Fibroblast of the aortic adventitia (primary cell): ENCODE measurements at regions not wholly inside any gene's neighbourhood (a gene's known extent, or its start where the extent isn't known, plus 50 kb on each side); places are given as distances from the start of the nearest gene placed in this dataset.

Experiments
- DNase-seq: peaks from one replicate; pipeline ENCODE4 v3.0.0-alpha.2; 2010; ENCODE audit warnings: low read depth
- H3K4me3 ChIP-seq: 2 replicates; pipeline ENCODE4 v1.5.1; 2011; ENCODE audit warnings: low read depth, mild to moderate bottlenecking, control low read depth, low read length, moderate library complexity
- CTCF ChIP-seq: IDR thresholded peaks from 2 replicates; pipeline ENCODE4 v1.5.1; 2011; ENCODE audit warnings: mild to moderate bottlenecking, low read length, control low read depth, inconsistent platforms; ENCODE audit not compliant: insufficient read depth

DNA sequence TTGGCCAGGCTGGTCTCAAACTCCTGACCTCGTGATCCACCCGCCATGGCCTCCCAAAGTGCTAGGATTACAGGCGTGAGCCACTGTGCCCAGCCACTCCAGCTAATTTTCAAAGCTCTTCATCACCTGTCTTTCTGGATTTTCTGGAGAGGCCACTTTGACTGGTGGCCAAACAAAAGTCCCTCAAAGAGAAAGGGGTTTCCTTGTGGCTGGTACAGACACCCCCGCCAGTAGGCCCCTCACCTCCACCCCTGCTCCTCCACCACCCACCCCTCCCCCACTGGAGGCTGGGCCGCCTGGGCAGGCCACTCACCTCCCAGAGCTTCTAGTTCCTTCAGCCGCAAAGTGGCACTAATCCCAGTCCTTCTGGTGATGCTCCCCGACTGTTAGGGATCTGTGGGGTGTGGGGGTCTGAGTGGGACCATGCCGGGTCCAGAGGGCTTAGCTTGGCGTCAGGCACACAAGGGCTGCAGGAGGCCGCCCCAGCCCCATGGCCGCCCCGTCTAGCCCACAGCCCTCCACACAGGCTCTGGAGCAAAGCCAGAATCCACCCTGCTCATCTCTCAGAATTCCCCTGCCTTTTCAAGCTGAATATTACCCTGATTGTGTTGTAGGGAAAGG lies 182.0 kb upstream of the IER5L start:
- no peak for TF ChIP-seq CTCF
- H3K4me3 ChIP-seq = no peak overlapping the region
- no peak for DNase-seq

DNA sequence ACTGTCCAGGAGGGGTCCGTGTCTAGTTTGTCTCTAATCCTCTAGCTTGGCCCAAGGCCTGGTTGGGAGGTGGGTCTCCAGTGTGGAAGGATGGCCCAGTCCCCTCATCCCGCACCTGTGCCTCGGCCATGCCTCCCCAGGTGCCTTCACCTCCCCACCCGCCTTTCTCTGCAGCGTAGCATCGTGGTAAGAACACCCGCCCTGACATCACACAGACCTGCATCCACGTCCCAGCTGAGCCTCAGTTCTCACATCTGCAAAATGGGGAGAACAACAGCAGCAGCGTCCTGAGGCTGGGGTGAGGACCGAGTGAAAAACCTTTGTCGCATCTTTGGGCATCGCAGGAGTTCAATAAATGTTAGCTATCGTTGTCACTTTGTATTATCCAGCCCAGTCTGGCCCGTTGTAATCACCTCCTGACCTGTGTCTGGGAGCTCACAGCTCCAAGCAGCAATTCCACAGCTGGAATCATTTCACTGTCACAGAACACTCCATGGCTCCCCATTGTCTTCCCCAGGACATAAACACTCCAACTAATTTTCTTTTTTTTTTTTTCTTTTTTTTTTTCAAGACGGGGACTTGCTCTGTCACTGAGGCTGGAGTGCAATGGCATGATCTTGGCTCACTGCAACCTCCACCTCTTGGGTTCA lies 181.2 kb upstream of the IER5L start:
- no peak overlapping the region for H3K4me3 ChIP-seq
- DNase-seq = no peak
- TF ChIP-seq CTCF = no peak

DNA sequence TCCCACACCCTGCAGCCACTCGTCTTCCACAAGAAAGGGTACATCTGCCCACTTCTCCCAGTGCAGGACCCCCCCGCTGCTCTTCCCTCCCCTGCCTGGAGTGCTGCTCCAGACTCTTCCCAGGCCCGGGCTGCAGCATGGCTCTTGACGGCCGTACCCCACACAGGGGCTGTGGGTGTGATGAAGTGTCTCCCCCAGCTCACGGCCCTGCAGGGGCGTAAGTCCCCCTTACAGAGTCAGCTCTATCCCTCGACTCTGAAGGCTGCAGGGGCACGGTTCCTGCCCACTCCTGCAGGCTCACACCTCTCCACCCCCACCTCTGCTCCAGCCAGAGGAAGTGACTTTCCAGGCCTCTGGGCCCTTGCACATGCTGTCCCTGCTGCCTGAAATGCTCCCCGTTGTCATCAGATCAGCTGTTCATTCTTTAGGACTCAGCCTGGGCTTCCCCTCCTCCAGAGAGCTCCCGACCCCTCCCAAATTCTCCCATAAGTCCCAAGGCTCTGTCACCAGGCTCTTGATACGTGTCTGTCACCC lies 180.6 kb upstream of the IER5L start:
- no peak for TF ChIP-seq CTCF
- no peak overlapping the region for H3K4me3 ChIP-seq
- DNase-seq = no peak

DNA sequence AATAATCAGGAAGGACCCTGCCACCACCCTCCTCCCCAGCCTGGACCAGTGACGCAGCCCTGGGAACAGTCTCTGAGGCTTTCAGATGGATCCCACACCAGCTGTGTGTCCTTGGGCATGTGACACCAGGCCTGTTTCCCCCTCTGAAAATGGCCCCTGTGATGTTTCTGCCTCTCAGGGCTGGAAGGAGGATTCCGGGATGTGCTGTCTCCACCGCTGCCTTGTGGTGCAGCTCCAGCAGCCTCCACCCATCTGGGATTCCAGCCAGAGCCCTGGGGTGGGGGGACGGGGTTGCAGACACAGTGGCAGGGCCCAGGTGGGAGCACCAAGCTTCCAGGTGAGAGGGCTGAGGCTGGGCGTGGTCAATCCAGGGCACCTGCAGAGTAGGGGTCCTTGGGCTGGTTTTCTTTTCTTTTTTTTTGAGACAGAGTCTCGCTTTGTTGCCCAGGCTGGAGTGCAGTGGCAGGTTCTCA lies 179.7 kb upstream of the IER5L start:
- TF ChIP-seq CTCF = no peak
- no peak for DNase-seq
- H3K4me3 ChIP-seq = no peak overlapping the region

DNA sequence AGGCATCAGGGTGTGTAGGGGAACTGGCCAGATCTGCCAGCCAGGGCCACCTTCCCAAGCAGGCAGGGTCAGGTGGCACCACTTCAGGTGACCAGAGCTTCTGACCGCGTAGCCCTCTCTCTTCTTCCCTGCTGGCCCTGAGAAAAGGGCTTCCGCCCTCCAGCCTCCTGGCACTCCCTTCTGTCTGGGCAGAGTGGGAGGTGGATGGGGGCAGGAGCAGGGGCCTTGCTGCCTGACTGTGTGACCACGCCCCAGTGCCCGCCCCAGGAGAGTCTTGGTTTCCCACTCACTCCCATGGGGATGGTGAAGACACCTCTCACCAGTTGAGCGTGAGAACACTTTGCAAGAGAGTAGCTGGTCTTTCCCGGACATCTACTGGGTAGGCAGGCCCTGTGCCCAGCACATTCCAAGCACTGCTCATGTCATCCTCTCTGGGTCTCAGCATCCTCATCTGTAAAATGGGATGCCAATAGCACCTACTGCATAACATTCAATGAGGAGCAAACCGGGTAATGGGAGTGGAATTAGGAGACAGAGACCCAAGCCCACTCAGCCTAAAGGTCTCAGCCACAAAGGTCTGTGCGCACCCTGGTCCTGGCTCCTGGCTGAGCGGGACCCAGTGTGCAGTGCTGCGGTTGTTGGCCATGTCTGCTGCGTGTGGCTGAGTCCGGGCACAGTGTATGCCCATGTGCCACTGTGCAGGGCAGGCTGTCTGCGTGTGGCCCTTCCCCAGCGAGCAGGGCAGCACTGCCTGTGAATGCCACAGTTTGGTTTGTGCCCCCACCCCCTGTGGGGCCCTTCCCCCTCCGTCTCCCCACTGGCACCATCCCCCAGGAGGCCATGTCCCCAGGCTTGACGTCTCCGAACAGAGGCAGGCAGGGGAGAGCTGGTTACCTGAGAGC lies 179.1 kb upstream of the IER5L start:
- no peak for DNase-seq
- no peak overlapping the region for H3K4me3 ChIP-seq
- TF ChIP-seq CTCF = no peak

- no peak for DNase-seq
- no peak overlapping the region for H3K4me3 ChIP-seq
- no peak for TF ChIP-seq CTCF
Observed at GRCh38 chr9:129355631-129356030, 177.6 kb upstream of the IER5L start.
